T-helper 2 cell (primary cell): ENCODE measurements at regions not wholly inside any gene's neighbourhood (a gene's known extent, or its start where the extent isn't known, plus 50 kb on each side); places are given as distances from the start of the nearest gene placed in this dataset.

Experiments used
- DNase-seq, 5 experiments: peaks; one replicate each; pipeline versions ENCODE4 v3.0.0 to v3.0.0-alpha.2; 2012 to 2022

GRCh38 chrX:25213611-25214010, 197.8 kb upstream of the ARX start:
- DNase-seq, result no peak

DNA sequence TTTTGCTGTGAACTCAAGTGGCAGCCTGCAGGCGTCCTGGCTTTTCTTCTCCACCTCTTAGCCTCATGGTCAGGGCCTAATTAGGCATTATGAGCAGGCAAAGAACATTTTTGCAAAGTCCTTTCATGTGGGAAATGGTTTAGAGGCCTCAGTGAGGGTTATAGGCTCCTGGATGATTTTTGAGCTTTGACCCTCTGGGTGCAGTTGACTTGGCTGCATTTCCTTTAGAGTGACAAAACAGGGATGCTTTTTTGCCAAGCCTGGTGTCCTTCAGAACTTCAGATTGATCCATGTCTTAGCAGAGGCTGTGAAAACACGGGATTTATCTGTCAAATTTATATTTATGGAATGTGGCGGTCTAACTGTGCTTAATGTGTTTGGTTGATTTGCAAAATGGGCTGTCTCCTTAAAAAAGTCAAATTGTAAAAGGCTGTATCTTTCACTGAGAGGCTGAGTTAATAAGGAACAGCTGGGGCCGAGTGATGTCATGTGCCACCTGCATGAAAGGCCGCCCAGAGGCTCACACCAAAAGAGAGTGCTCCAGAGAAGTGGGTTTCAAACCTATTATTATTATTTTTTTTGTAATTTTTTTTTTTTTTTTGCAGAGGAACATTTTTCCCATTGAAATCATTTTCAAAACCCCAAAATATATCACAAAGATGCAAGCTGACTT, 192.2 kb upstream of the ARX start:
- no peak for DNase-seq

GRCh38 chrX:25206778-25207177, 191.0 kb upstream of the ARX start:
- no peak for DNase-seq

- DNase-seq, result no peak
These were observed 188.4 kb upstream of the ARX start for GRCh38 chrX:25204182-25204581.

DNA sequence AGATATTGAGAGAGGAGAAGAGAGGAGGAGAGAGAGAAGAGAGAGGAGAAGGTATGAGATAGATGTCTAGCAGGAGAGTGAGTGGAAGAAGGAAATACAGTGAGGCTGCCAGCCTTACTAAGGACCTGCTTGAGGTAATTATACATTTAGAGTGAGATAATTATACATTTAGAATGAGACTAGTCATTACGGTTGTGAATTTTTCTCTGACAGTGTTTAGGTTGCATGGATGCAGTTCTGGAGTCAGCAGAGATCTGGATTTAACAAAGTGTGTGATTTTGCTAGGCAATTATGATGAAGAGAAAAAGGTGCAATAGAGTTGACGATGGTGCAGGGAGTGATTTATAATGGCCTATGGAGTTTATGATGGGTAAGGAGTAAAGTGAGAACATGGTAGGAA, 187.1 kb upstream of the ARX start:
- no peak for DNase-seq

DNA sequence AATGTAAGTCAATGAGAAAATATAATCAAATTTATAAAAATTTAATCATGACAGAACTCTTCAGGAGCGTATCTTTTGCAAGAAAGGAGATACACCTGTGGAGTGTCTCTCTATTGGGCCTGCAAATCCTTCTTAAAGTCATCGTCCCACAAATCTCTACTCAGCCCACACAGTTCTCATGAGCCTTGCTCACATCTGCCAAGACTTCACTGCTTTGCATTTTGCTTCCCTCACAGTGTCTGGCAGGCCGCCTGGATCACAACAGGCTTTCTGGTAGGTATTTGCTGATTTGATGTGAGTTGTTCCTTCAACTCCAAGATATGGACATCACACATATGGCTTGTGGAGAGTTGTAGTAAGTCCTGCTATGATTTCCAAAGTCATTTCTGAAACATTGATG, 183.1 kb upstream of the ARX start:
- DNase-seq, result no peak

DNA sequence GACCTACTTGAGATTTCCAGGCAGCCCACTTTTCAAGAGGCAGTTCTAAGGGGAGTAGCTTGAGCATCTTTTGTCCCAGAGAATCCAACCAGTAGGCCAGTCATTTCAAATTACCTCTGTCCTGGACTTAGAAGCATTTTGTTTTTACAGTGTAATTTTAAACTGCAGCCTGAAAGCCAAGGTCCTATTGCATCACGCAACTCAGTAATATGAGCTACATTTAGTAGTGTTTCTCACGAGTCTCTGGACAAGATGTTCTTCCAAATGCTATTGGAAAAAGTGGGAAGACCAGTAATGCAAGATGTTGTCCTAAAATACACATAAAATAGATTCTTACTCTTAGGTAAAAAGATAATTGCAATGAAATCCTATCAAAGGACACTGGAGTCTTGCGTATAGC, 182.5 kb upstream of the ARX start:
- no peak for DNase-seq

DNA sequence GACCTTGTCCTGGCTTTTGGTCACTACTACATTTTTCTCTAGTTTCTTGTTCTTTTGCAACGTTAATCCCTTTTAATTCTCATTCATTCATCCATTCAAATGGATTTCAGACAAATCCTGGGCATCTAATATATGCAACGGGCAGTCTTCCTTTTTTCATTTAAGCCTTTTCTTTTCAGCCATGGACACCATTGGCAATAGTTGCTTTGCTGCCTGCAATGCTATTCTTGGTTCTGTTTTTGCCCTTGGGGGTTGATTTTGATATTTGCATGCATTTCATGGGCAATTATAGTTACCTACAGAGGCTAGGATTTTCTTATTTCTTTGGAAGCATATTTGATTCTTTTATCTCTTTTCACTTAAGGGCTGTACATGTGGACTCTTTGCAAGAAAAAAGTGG, 180.5 kb upstream of the ARX start:
- no peak for DNase-seq

- no peak for DNase-seq
These were observed 175.6 kb upstream of the ARX start for GRCh38 chrX:25191403-25191802.

GRCh38 chrX:25181775-25182174, 166.0 kb upstream of the ARX start:
- DNase-seq, result no peak

DNA sequence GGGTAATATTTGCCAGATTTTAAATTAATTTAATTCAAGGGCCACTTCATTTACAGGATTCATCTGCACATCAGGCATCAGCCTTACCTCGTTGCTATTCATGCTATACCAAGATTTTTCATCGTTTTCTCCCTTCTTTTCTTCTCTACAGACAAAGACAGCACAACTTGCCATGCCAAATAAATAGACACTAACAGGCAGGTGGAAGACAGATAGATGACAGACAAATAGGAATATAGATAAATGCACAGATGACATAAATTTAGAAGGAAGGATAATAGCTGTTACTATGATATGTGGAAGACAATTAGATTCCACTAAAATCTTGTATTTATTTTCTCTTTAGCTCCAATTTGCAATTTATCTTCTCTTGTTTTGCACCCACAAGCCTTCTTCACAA, 164.5 kb upstream of the ARX start:
- no peak for DNase-seq

DNA sequence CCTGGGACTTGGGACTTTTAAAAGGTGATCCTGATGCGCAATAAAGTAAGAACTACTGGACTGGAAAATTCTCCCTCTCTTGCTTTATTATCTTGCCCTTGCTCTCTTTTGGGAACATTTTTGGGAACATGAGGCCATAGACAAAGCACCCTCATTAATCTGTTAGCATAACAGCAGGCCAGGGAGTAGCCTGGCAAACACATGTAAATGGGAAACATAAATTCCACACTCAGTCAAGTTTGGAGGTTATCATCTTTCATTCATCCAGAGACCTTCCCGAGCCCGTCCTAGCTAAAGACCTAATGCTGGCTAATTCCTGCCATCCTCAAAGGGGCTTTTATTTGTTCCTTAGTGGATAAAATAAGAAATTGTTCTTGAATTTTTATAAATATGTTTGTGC, 162.8 kb upstream of the ARX start:
- DNase-seq, result no peak

DNA sequence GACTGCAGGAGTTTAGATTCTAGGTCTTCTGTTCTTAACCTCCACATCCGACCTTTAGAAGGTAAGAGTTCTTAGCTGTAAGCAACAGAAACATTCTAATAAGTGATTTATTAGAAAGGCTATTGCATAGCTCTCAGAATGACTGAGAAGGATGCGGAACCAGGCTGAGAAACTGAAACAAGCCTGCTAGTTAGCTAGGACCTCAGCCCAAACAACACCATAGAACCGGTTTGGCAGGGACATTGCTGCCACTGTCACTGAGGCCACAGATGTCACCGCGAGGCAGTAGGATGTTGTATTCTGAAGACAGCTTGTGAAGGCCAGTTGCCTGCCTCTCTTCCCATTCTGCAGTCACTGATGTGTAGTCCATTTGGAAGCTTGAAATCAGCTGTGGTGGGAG, 160.0 kb upstream of the ARX start:
- no peak for DNase-seq

DNA sequence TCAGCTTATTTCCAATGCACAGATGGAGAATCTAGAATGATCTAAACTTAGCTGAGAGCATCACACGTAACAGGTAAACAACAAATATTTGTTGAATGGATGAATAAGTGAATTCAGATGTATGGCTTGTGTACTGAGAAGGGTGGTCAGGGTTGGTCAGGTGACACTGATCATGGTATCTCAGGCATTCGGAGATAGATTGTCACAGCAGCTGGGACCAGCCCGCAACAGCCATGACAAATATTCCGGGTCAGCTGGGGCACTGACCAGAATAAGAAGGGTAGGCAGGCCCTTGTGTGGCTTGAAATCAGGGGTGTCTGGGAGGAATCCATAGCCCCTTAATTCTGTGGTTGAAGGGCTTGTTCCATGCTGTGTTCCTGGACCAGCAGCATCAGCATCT, 159.4 kb upstream of the ARX start:
- DNase-seq, result no peak

- no peak for DNase-seq
These were observed 150.8 kb upstream of the ARX start for GRCh38 chrX:25166546-25166945.

GRCh38 chrX:25166145-25166544, 150.4 kb upstream of the ARX start:
- no peak for DNase-seq

DNA sequence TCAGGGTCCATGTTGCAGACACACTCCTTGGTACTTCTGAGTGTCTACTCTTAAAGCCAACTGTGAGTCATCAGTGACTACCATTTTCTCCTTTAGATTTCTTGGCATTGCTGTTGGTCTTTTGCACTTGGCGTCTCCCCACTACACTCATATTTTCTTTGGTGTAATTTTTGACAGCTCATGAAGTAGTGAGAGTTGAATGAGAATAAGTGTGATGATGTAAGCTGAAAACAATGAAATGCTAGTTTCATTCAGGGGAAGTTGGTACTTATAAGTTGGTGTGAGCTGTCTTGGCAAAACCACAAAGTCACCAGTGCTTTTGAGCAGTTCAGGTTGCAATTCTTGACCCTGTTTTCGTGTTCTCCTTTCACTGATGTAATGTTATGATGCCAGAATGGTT, 142.9 kb upstream of the ARX start:
- DNase-seq, result no peak

- DNase-seq, result no peak
These were observed 141.1 kb upstream of the ARX start for GRCh38 chrX:25156832-25157231.

DNA sequence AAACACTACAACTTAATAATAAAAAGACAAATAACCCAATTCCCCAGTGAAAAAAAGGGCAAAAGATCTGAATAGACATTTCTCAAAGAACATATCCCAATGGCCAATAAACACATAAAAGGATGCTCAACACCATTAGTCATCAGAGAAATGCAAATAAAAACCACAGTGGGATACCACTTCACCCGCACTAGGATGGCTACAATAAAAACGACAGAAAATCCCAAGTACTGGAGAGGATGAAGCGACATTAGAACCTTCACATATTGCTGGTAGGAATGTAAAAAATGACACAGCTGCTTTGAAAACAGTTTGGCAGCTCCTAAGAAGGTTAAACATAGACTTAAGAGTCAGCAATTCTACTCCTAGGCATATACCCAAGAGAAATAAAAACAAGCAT, 140.6 kb upstream of the ARX start:
- no peak for DNase-seq

DNA sequence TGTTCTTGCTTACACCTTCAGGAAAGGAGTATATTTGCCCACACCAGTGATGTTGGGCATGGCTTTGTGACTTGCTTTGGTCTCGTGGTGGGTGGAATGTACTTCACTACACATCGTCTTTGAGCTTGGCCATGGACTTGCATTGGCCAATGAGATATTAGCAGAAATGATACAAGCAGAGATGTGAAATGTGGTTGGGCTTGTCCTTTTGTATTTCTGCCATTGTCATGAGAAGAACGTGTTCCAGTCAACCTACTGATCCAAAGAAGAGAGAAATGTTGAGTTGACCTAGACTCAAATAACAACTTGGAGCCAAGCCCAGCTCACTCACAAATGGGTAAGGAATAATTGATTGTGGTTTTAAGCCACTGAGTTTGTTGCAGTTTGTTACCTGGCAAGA, 138.4 kb upstream of the ARX start:
- no peak for DNase-seq

DNA sequence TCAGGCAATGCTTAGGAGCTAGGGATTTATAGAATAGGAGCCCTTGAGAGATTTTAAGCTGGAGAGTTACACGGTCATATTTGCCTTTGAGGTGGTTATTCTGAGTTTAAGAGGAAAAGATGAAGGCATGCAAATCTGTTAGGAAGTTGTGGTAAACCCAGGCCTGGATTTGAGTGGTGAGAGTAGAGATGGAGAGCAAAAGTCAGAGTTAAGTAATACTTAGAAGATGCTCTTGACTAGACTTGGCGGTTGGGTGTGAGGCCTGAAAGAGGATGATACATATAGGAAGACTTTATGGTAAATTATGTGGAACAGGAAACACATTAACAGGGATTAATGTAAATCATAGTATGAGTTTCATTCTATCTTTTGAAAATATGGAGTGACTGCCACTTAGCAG, 136.0 kb upstream of the ARX start:
- no peak for DNase-seq

- DNase-seq, result peak in 2 of 5 experiments; percentile 2 to 17
These were observed 128.5 kb upstream of the ARX start for GRCh38 chrX:25144043-25144940.

DNA sequence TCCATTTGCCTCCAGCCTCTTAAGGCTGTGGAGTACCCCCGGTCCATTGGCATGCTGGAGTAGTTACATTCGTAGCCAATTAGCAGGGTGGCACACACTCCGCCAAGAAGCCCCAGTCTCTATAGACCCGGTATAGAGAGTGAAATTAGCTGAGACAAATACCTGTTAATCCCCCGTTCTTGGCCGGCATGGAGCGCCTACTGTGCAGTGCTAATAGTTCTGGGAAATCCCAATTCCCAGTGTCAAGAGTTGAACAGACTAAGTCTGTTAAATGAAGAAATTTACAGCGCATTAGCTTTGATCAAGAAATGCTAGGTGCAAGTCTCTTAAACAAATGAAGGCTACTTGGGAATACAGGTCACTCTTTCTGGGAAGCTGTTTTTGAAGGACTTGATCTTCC, 127.8 kb upstream of the ARX start:
- no peak for DNase-seq

DNA sequence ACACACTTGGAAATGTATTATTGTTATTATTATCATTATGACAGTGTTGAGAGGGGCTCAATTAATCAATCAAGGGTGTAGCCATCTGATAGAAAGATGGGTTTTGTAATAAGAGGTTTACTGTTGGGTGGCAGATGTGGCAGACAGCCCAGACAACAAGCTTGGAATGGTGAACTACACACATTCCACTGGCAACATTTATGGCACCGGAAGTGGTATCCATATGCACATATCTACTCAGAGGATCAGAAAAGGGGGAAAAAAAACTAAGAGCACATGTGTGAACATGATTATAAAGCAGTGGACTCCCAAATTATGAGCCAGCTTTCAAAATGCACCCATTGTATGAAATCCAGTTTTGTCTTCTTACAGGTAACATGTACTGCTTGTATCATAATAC, 125.9 kb upstream of the ARX start:
- DNase-seq, result no peak

- no peak for DNase-seq
These were observed 115.3 kb upstream of the ARX start for GRCh38 chrX:25131055-25131454.
